HG03095 (cell line): ENCODE measurements at regions not wholly inside any gene's neighbourhood (a gene's known extent, or its start where the extent isn't known, plus 50 kb on each side); places are given as distances from the start of the nearest gene placed in this dataset.

Experiments used
- ATAC-seq: cut with Tn5 transposase; IDR thresholded peaks from one replicate; pipeline ENCODE4 v1.9.1; 2021; ENCODE audit warnings: moderate library complexity; ENCODE audit not compliant: unreplicated experiment

DNA sequence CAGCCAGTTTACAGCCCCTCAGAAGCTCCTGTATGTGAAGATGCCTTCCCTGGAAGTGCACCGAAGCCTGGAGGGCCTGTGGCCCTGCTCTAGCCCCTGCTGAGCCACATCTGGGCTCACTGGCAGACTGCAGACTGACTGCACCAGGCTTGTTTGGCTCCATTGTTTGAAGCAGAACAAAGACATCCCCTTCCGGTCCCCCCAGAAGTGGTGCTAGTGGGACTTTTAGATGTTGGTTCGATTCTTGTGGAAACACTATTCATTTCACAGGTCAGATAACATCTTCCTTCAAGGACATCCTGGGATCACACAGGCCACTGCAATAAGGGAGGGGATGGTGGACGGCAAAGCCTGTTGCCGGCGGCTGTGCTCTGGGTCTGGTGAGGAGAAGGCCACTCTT, 57.8 kb upstream of the CBLN2 start:
- ATAC-seq: no peak

- no peak for ATAC-seq
These were observed 57.3 kb upstream of the CBLN2 start for GRCh38 chr18:72601481-72601880.
